ENCODE measurements at regions not wholly inside any gene's neighbourhood (a gene's known extent, or its start where the extent isn't known, plus 50 kb on each side); places are given as distances from the start of the nearest gene placed in this dataset.

- no peak for TF ChIP-seq CTCF (IDR thresholded peaks at IDR 0.05)
- TF ChIP-seq ZNF302 (CRISPR knock-in tag; IDR thresholded peaks at IDR 0.05): no peak
- no peak for TF ChIP-seq EP300 (IDR thresholded peaks at IDR 0.05)
- no peak for TF ChIP-seq NPAS2 (CRISPR knock-in tag; IDR thresholded peaks at IDR 0.05; ENCODE audit: borderline replicate concordance)
- TF ChIP-seq HOXA7 (CRISPR knock-in tag; IDR thresholded peaks at IDR 0.05): no peak
Measured at GRCh38 chr14:42499137-42499536, 892.5 kb downstream of the LRFN5 start.
